Adrenal gland (tissue), 5 donors: ENCODE measurements at regions not wholly inside any gene's neighbourhood (a gene's known extent, or its start where the extent isn't known, plus 50 kb on each side); places are given as distances from the start of the nearest gene placed in this dataset.

Experiments used
- CTCF ChIP-seq, 6 experiments: fragments of 450-650 bp in 4 of 6; fragments of 200-600 bp in 2 of 6; sonication (generic) in 1 of 6; IDR thresholded peaks; 1 replicate in 5 of 6; 2 replicates in 1 of 6; pipeline versions ENCODE4 v1.5.1 to v1.8.0; 2016 to 2021; ENCODE audit warnings: antibody characterized with exemption in 6 of 6, mild to moderate bottlenecking in 2 of 6, moderate library complexity in 1 of 6
- POLR2A ChIP-seq, 2 donors: fragments of 450-650 bp; IDR thresholded peaks; one replicate each; pipeline ENCODE4 v1.6.1; 2017; ENCODE audit warnings: antibody characterized with exemption in 2 of 2, mild to moderate bottlenecking in 2 of 2, moderate library complexity in 1 of 2
- donor health status: DM: no; HTN: no; CAD: no.

- TF ChIP-seq POLR2A (IDR thresholded peaks at IDR 0.05) (no peak), CTCF (IDR thresholded peaks at IDR 0.05) (no peak)
Measured at GRCh38 chr2:15694589-15694986, 102.9 kb downstream of the DDX1 start.
